SK-N-SH (cell line): ENCODE measurements at regions not wholly inside any gene's neighbourhood (a gene's known extent, or its start where the extent isn't known, plus 50 kb on each side); places are given as distances from the start of the nearest gene placed in this dataset.

Source experiments
- CTCF ChIA-PET: fragments of 300-600, 350-600 bp; formaldehyde crosslinking; extraction: SDS; loops from one replicate; lab custom pipeline; 2021; lab: Yijun Ruan, JAX
- POLR2A ChIA-PET: fragments of 350-600 bp; sonication (Branson Sonifier 250); formaldehyde crosslinking; extraction: SDS; loops from one replicate; lab custom pipeline; 2020; ENCODE audit warnings: antibody characterized with exemption, inconsistent platforms; lab: Yijun Ruan, JAX
- DNase-seq: peaks from one replicate; pipeline ENCODE4 v3.0.0; 2012
- H2AFZ ChIP-seq: fragments of 200-600 bp; sonication (generic); 2 replicates; pipeline ENCODE4 v1.8.1; 2016; ENCODE audit warnings: antibody characterized with exemption, mild to moderate bottlenecking, low read depth
- H3F3A ChIP-seq: fragments of 200-600 bp; sonication (generic); replicated peaks from 2 replicates; pipeline ENCODE3; 2016; ENCODE audit warnings: antibody characterized with exemption, mild to moderate bottlenecking; ENCODE audit not compliant: insufficient read depth
- H3K27ac ChIP-seq, 2 experiments: fragments of 200-500 bp in 1 of 2; fragments of 200-600 bp in 1 of 2; sonication (Bioruptor generic) in 1 of 2; sonication (generic), shearing (Covaris generic) in 1 of 2; 2 replicates each; pipeline versions ENCODE4 v1.5.1 to v1.6.1; 2014 to 2016; ENCODE audit warnings: low read depth in 2 of 2, inconsistent platforms in 1 of 2, low read length in 1 of 2, mild to moderate bottlenecking in 1 of 2, mixed read lengths in 1 of 2
- H3K27me3 ChIP-seq: fragments of 200-600 bp; sonication (generic), shearing (Covaris generic); 2 replicates; pipeline ENCODE4 v1.6.1; 2016; ENCODE audit warnings: mixed run types; ENCODE audit not compliant: insufficient read depth
- H3K36me3 ChIP-seq, 2 experiments: fragments of 200-500 bp in 1 of 2; fragments of 200-600 bp in 1 of 2; sonication (Bioruptor generic) in 1 of 2; sonication (generic) in 1 of 2; replicated peaks in 1 of 2; 2 replicates each; pipeline versions ENCODE3 to v1.5.1; 2014 to 2016; ENCODE audit warnings: low read length in 1 of 2, mild to moderate bottlenecking in 1 of 2; ENCODE audit not compliant: insufficient read depth in 2 of 2, control insufficient read depth in 1 of 2
- H3K4me1 ChIP-seq, 2 experiments: fragments of 200-500 bp in 1 of 2; fragments of 200-600 bp in 1 of 2; sonication (Bioruptor generic) in 1 of 2; sonication (generic), shearing (Covaris generic) in 1 of 2; 2 replicates each; pipeline versions ENCODE4 v1.5.1 to v1.6.1; 2014 to 2016; ENCODE audit warnings: low read depth in 1 of 2, low read length in 1 of 2, mixed run types in 1 of 2; ENCODE audit not compliant: insufficient read depth in 2 of 2, control insufficient read depth in 1 of 2
- H3K4me2 ChIP-seq: fragments of 200-600 bp; sonication (generic), shearing (Covaris generic); 2 replicates; pipeline ENCODE4 v1.6.1; 2017; ENCODE audit warnings: mixed run types
- H3K4me3 ChIP-seq, 2 experiments: fragments of 200-500 bp in 1 of 2; fragments of 200-600 bp in 1 of 2; sonication (Bioruptor generic) in 1 of 2; sonication (generic), shearing (Covaris generic) in 1 of 2; 2 replicates each; pipeline versions ENCODE4 v1.5.1 to v1.8.1; 2014 to 2016; ENCODE audit warnings: low read depth in 2 of 2, inconsistent platforms in 1 of 2, low read length in 1 of 2, mild to moderate bottlenecking in 1 of 2, mixed read lengths in 1 of 2, moderate library complexity in 1 of 2
- H3K79me2 ChIP-seq: fragments of 200-600 bp; sonication (generic); 2 replicates; pipeline ENCODE4 v1.8.1; 2017; ENCODE audit warnings: mild to moderate bottlenecking; ENCODE audit not compliant: insufficient read depth
- H3K9ac ChIP-seq: fragments of 200-600 bp; sonication (generic); 2 replicates; pipeline ENCODE4 v1.6.1; 2017; ENCODE audit warnings: mixed run types
- H3K9me2 ChIP-seq: fragments of 200-600 bp; sonication (generic); 2 replicates; pipeline ENCODE4 v1.6.1; 2017; ENCODE audit warnings: mixed run types
- H3K9me3 ChIP-seq: fragments of 200-600 bp; sonication (generic); 2 replicates; pipeline ENCODE4 v1.6.1; 2017; ENCODE audit warnings: mixed run types, mild to moderate bottlenecking, moderate library complexity
- H4K20me1 ChIP-seq: fragments of 200-600 bp; sonication (generic); 2 replicates; pipeline ENCODE4 v1.6.1; 2017; ENCODE audit warnings: mild to moderate bottlenecking, mixed run types; ENCODE audit not compliant: insufficient read depth
- FOXJ3 ChIP-seq: sonication (generic); formaldehyde crosslinking; IDR thresholded peaks from 2 replicates; pipeline ENCODE4 v1.5.1; 2020; ENCODE audit warnings: mild to moderate bottlenecking, missing genetic modification reagents
- GATA2 ChIP-seq: sonication (generic); formaldehyde crosslinking; IDR thresholded peaks from 2 replicates; pipeline ENCODE4 v1.5.0; 2020; ENCODE audit warnings: mild to moderate bottlenecking, missing genetic modification reagents
- IRF3 ChIP-seq: fragments of 150-350 bp; IDR thresholded peaks from 2 replicates; pipeline ENCODE4 v1.6.1; 2016; ENCODE audit warnings: mild to moderate bottlenecking, low read depth, low read length
- MAX ChIP-seq: IDR thresholded peaks from 2 replicates; pipeline ENCODE4 v1.4.0; 2012; ENCODE audit warnings: low read depth
- NRF1 ChIP-seq: IDR thresholded peaks from 2 replicates; pipeline ENCODE4 v1.6.1; 2012; ENCODE audit warnings: low read depth, mild to moderate bottlenecking, low read length
- POLR2AphosphoS5 ChIP-seq: IDR thresholded peaks from 2 replicates; pipeline ENCODE4 v1.6.1; 2012; ENCODE audit warnings: low read depth, low read length
- RCOR1 ChIP-seq: fragments of 150-350 bp; IDR thresholded peaks from 2 replicates; pipeline ENCODE4 v1.6.1; 2017; ENCODE audit warnings: antibody characterized with exemption, low read length
- SIN3A ChIP-seq: IDR thresholded peaks from 2 replicates; pipeline ENCODE4 v1.6.1; 2012; ENCODE audit warnings: low read depth, mild to moderate bottlenecking, low read length, moderate library complexity, borderline replicate concordance
- SMC3 ChIP-seq: IDR thresholded peaks from 2 replicates; pipeline ENCODE4 v1.6.1; 2012; ENCODE audit warnings: low read depth, low read length, improper control_type of control experiment
- ZBTB33 ChIP-seq: IDR thresholded peaks from 2 replicates; pipeline ENCODE4 v1.4.0; 2012; ENCODE audit warnings: low read depth, borderline replicate concordance
- WGBS: methylation state at CpG from one replicate; pipeline ENCODE4 v1.1.6; 2017; ENCODE audit warnings: low lambda C conversion rate; 5-methylcytosine and 5-hydroxymethylcytosine counted together
- TF ChIP-seq, protein P1 (sequence below): IDR thresholded peaks from 2 replicates; pipeline ENCODE4 v1.6.1; 2012; ENCODE audit warnings: mild to moderate bottlenecking, low read depth, low read length, moderate library complexity

- Histone ChIP-seq H3F3A (peaks cover 9% of the 10 kb centered on the region), H3K79me2 (no peaks in the 10 kb centered on the region), H3K4me1 (peaks cover 0 to 11% of the 10 kb centered on the region in 2 experiments; a peak in 2 of 4 replicates), H3K9me3 (no peaks in the 10 kb centered on the region), H3K9ac (no peak overlapping the region), H3K4me3 (no peak overlapping the region), H2AFZ (no peak overlapping the region), H3K36me3 (no peaks in the 10 kb centered on the region)
- no peak for DNase-seq
- POLR2A ChIA-PET: no interaction called here
- WGBS: 97% methylated on average over 3 of the region's 3 CpGs
- TF ChIP-seq FOXJ3 (CRISPR knock-in tag): no peak
- TF ChIP-seq, protein P1, sequence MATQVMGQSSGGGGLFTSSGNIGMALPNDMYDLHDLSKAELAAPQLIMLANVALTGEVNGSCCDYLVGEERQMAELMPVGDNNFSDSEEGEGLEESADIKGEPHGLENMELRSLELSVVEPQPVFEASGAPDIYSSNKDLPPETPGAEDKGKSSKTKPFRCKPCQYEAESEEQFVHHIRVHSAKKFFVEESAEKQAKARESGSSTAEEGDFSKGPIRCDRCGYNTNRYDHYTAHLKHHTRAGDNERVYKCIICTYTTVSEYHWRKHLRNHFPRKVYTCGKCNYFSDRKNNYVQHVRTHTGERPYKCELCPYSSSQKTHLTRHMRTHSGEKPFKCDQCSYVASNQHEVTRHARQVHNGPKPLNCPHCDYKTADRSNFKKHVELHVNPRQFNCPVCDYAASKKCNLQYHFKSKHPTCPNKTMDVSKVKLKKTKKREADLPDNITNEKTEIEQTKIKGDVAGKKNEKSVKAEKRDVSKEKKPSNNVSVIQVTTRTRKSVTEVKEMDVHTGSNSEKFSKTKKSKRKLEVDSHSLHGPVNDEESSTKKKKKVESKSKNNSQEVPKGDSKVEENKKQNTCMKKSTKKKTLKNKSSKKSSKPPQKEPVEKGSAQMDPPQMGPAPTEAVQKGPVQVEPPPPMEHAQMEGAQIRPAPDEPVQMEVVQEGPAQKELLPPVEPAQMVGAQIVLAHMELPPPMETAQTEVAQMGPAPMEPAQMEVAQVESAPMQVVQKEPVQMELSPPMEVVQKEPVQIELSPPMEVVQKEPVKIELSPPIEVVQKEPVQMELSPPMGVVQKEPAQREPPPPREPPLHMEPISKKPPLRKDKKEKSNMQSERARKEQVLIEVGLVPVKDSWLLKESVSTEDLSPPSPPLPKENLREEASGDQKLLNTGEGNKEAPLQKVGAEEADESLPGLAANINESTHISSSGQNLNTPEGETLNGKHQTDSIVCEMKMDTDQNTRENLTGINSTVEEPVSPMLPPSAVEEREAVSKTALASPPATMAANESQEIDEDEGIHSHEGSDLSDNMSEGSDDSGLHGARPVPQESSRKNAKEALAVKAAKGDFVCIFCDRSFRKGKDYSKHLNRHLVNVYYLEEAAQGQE: no peak
- TF ChIP-seq SMC3: no peak
- TF ChIP-seq GATA2: no peak
- no peak for TF ChIP-seq RCOR1
- TF ChIP-seq IRF3: no peak
- no peak for TF ChIP-seq ZBTB33
- TF ChIP-seq, all 33 proteins: peak for 0
- CTCF ChIA-PET: no interaction called here
- Histone ChIP-seq H3K9me2 (no peaks in the 10 kb centered on the region), H3K27me3 (no peaks in the 10 kb centered on the region), H3K27ac (no peak overlapping the region), H3K4me2 (no peak overlapping the region), H4K20me1 (no peaks in the 10 kb centered on the region)
Measured at GRCh38 chr18:8958660-8959059, 143.8 kb upstream of the NDUFV2 start.

DNA sequence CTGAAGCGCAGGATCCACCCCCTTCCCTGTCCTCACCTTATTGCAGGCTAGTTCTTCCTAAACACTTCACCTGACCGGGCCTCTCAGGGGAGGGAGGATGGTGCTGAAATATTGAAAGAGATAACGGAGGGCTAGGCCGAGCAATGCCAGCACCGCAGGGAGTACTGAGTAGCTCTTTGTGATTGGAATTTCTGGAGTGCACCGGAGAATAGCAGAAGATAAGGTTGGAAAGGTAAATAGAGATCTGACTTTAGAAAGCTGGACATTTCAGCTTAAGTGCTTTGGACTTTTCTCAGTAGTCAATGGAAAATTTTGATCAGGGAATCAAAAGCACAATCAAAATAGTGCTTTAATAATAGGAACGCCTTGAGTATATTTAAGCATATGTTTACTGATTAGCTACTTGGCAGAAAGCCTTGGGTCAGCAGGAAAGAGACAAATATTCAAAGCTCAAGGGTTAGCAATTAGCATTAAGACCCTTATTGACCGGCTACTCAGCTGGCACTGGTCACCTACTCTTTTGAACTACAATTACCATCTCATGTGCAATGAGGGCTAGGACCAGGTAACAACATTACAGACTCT, 142.9 kb upstream of the NDUFV2 start:
- TF ChIP-seq NRF1: no peak
- TF ChIP-seq POLR2AphosphoS5: no peak
- TF ChIP-seq SIN3A: no peak
- TF ChIP-seq MAX: no peak
- TF ChIP-seq SMC3: no peak
- Histone ChIP-seq H2AFZ (no peak overlapping the region), H3K4me3 (no peak overlapping the region), H3K4me2 (no peak overlapping the region), H3K36me3 (no peaks in the 10 kb centered on the region), H3K27me3 (no peaks in the 10 kb centered on the region), H3K27ac (no peak overlapping the region), H4K20me1 (no peaks in the 10 kb centered on the region), H3K9me2 (no peaks in the 10 kb centered on the region), H3K79me2 (no peaks in the 10 kb centered on the region), H3K4me1 (peaks cover 0 to 11% of the 10 kb centered on the region in 2 experiments; a peak in 2 of 4 replicates), H3K9me3 (no peaks in the 10 kb centered on the region), H3K9ac (no peak overlapping the region), H3F3A (peaks cover 9% of the 10 kb centered on the region)
- WGBS: 89% methylated on average over 7 of the region's 8 CpGs
- DNase-seq: no peak
- ChIA-PET POLR2A (no interaction called here), CTCF (no interaction called here)
